Parathyroid adenoma (tissue), 2 donors: ENCODE measurements at regions not wholly inside any gene's neighbourhood (a gene's known extent, or its start where the extent isn't known, plus 50 kb on each side); places are given as distances from the start of the nearest gene placed in this dataset.

ENCODE experiments used
- H2AFZ ChIP-seq: fragments of 300-600 bp; sonication (generic); one replicate; pipeline ENCODE4 v1.7.0; 2017; ENCODE audit warnings: antibody characterized with exemption, mild to moderate bottlenecking
- H3K27ac ChIP-seq: fragments of 300-600 bp; sonication (generic); one replicate; pipeline ENCODE4 v1.7.0; 2017
- H3K27me3 ChIP-seq: fragments of 300-600 bp; sonication (generic); one replicate; pipeline ENCODE4 v1.7.0; 2017; ENCODE audit warnings: low read length; ENCODE audit not compliant: control insufficient read depth, insufficient read depth
- H3K36me3 ChIP-seq: fragments of 300-600 bp; sonication (generic); one replicate; pipeline ENCODE4 v1.7.0; 2017; ENCODE audit warnings: low read length; ENCODE audit not compliant: control insufficient read depth, insufficient read depth
- H3K4me1 ChIP-seq: fragments of 300-600 bp; sonication (generic); one replicate; pipeline ENCODE4 v1.7.0; 2017; ENCODE audit warnings: control low read depth
- H3K4me2 ChIP-seq: fragments of 300-600 bp; sonication (generic); one replicate; pipeline ENCODE4 v1.7.0; 2017; ENCODE audit warnings: low read length
- H3K4me3 ChIP-seq: fragments of 300-600 bp; sonication (generic); one replicate; pipeline ENCODE4 v1.7.0; 2017; ENCODE audit warnings: low read depth, low read length
- H3K79me2 ChIP-seq: fragments of 300-600 bp; sonication (generic); one replicate; pipeline ENCODE4 v1.7.0; 2017; ENCODE audit warnings: control low read depth
- H3K9ac ChIP-seq: fragments of 300-600 bp; sonication (generic); one replicate; pipeline ENCODE4 v1.7.0; 2017; ENCODE audit warnings: mild to moderate bottlenecking
- H3K9me3 ChIP-seq: fragments of 300-600 bp; sonication (generic); one replicate; pipeline ENCODE4 v1.7.0; 2017; ENCODE audit warnings: low read length; ENCODE audit not compliant: control insufficient read depth
- CTCF ChIP-seq: fragments of 300-600 bp; sonication (generic); IDR thresholded peaks from one replicate; pipeline ENCODE4 v1.7.0; 2017; ENCODE audit warnings: antibody characterized with exemption, mild to moderate bottlenecking
- donor health status: primary hyperparathyroidism.

- Histone ChIP-seq H3K36me3 (no peaks in the 10 kb centered on the region), H2AFZ (no peak overlapping the region), H3K4me3 (no peak overlapping the region), H3K9me3 (no peaks in the 10 kb centered on the region), H3K27ac (no peak overlapping the region), H3K4me2 (no peak overlapping the region), H3K4me1 (no peaks in the 10 kb centered on the region), H3K27me3 (no peaks in the 10 kb centered on the region), H3K9ac (no peak overlapping the region), H3K79me2 (no peaks in the 10 kb centered on the region)
- no peak for TF ChIP-seq CTCF
Measured at GRCh38 chr7:118609207-118609606, 384.7 kb downstream of the ANKRD7 start.

GRCh38 chr7:118615681-118616080 lies 391.2 kb downstream of the ANKRD7 start:
- H3K4me1 ChIP-seq: no peaks in the 10 kb centered on the region
- H3K4me3 ChIP-seq: no peak overlapping the region
- no peak overlapping the region for H3K27ac ChIP-seq
- TF ChIP-seq CTCF: no peak
- H3K36me3 ChIP-seq: no peaks in the 10 kb centered on the region
- H3K9me3 ChIP-seq: no peaks in the 10 kb centered on the region
- H3K9ac ChIP-seq: no peak overlapping the region
- H3K4me2 ChIP-seq: no peak overlapping the region
- H3K27me3 ChIP-seq: no peaks in the 10 kb centered on the region
- no peak overlapping the region for H2AFZ ChIP-seq
- H3K79me2 ChIP-seq: no peaks in the 10 kb centered on the region

GRCh38 chr7:118621810-118622360 lies 397.4 kb downstream of the ANKRD7 start:
- Histone ChIP-seq H3K4me1 (no peaks in the 10 kb centered on the region), H3K36me3 (no peaks in the 10 kb centered on the region), H3K79me2 (no peaks in the 10 kb centered on the region), H3K9me3 (no peaks in the 10 kb centered on the region), H3K4me2 (no peak overlapping the region), H3K4me3 (no peak overlapping the region), H3K27me3 (no peaks in the 10 kb centered on the region), H2AFZ (no peak overlapping the region), H3K27ac (no peak overlapping the region), H3K9ac (no peak overlapping the region)
- no peak for TF ChIP-seq CTCF

GRCh38 chr7:118626739-118627138 lies 402.2 kb downstream of the ANKRD7 start:
- Histone ChIP-seq H3K9me3 (no peaks in the 10 kb centered on the region), H3K27me3 (no peaks in the 10 kb centered on the region), H3K9ac (no peak overlapping the region), H3K27ac (no peak overlapping the region), H2AFZ (no peak overlapping the region), H3K36me3 (no peaks in the 10 kb centered on the region), H3K4me2 (no peak overlapping the region), H3K79me2 (no peaks in the 10 kb centered on the region), H3K4me1 (no peaks in the 10 kb centered on the region), H3K4me3 (no peak overlapping the region)
- TF ChIP-seq CTCF: no peak

DNA sequence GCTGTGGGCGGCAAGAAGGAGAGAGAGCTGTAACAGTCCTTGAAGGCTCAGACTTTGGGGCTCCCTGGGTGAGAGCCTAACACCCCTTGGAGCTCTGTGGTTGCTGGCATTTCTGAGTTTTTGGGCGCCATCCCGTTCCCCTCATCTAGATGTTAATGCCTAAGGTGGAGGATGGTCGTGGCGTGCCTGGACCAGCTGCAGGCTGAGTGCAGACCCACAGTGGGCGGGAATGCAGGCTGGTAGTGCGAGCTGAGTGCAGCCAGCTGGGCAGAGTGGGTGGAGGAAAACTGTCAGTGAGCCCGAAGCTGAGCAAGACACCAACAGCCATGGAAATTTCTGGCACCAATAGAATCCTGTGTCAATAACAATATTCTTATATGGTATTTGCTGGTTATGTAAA lies 403.0 kb downstream of the ANKRD7 start:
- H2AFZ ChIP-seq: no peak overlapping the region

More for the DNA sequence above, 403.0 kb downstream of the ANKRD7 start:
- H3K27ac ChIP-seq: no peak overlapping the region
- no peaks in the 10 kb centered on the region for H3K27me3 ChIP-seq
- H3K4me2 ChIP-seq: no peak overlapping the region
- H3K9ac ChIP-seq: no peak overlapping the region
- H3K4me1 ChIP-seq: no peaks in the 10 kb centered on the region
- no peak for TF ChIP-seq CTCF
- H3K9me3 ChIP-seq: no peaks in the 10 kb centered on the region
- no peaks in the 10 kb centered on the region for H3K79me2 ChIP-seq
- H3K4me3 ChIP-seq: no peak overlapping the region
- no peaks in the 10 kb centered on the region for H3K36me3 ChIP-seq
